Fibroblast of skin of left quadriceps (primary cell): ENCODE measurements at regions not wholly inside any gene's neighbourhood (a gene's known extent, or its start where the extent isn't known, plus 50 kb on each side); places are given as distances from the start of the nearest gene placed in this dataset.
"Not testable (repeated sequence)": the region's sequence is repeated elsewhere in the genome, so short reads cannot be mapped to it uniquely, and the experiment has no call there.

ENCODE experiments used
- DNase-seq, 2 experiments: peaks; one replicate each; pipeline ENCODE4 v3.0.0-alpha.2; 2013; ENCODE audit warnings: low read depth in 2 of 2

- peak; percentile 3 to 6 for DNase-seq
These were observed 170.4 kb downstream of the PTPRC start for GRCh38 chr1:198809247-198809646.

- no peak for DNase-seq
These were observed 172.6 kb downstream of the PTPRC start for GRCh38 chr1:198811449-198811848.

GRCh38 chr1:198823626-198824025 lies 184.8 kb downstream of the PTPRC start:
- DNase-seq, result no peak

GRCh38 chr1:198825254-198825653 lies 186.4 kb downstream of the PTPRC start:
- no peak for DNase-seq

GRCh38 chr1:198829356-198829755 lies 190.5 kb downstream of the PTPRC start:
- no peak for DNase-seq

- DNase-seq, result peak; percentile 9 to 17
These were observed 191.1 kb downstream of the PTPRC start for GRCh38 chr1:198829944-198830343.

GRCh38 chr1:198830412-198830811 lies 191.6 kb downstream of the PTPRC start:
- DNase-seq, result no peak

- DNase-seq, result no peak
These were observed 195.1 kb downstream of the PTPRC start for GRCh38 chr1:198833706-198834503.

GRCh38 chr1:198837278-198838021 lies 198.6 kb downstream of the PTPRC start:
- no peak for DNase-seq

GRCh38 chr1:198838022-198838342 lies 199.1 kb downstream of the PTPRC start:
- no peak for DNase-seq

GRCh38 chr1:198841477-198841876 lies 202.6 kb downstream of the PTPRC start:
- DNase-seq, result no peak

- no peak for DNase-seq
These were observed 203.8 kb downstream of the PTPRC start for GRCh38 chr1:198842686-198843085.

GRCh38 chr1:198845271-198845670 lies 206.4 kb downstream of the PTPRC start:
- DNase-seq, result no peak

- DNase-seq, result no peak
These were observed 207.0 kb downstream of the PTPRC start for GRCh38 chr1:198845851-198846250.

- no peak for DNase-seq
These were observed 207.7 kb downstream of the PTPRC start for GRCh38 chr1:198846556-198846955.

- no peak for DNase-seq
These were observed 209.4 kb downstream of the PTPRC start for GRCh38 chr1:198848206-198848605.

- DNase-seq, result no peak
These were observed 209.8 kb downstream of the PTPRC start for GRCh38 chr1:198848649-198849048.

GRCh38 chr1:198849093-198849492 lies 210.3 kb downstream of the PTPRC start:
- DNase-seq, result no peak

GRCh38 chr1:198850196-198850595 lies 211.4 kb downstream of the PTPRC start:
- no peak for DNase-seq

GRCh38 chr1:198850966-198851365 lies 212.1 kb downstream of the PTPRC start:
- DNase-seq, result not testable (repeated sequence)

GRCh38 chr1:198856601-198857000 lies 217.8 kb downstream of the PTPRC start:
- no peak for DNase-seq

GRCh38 chr1:198858033-198858432 lies 219.2 kb downstream of the PTPRC start:
- no peak for DNase-seq

GRCh38 chr1:198860371-198860770 lies 221.5 kb downstream of the PTPRC start:
- DNase-seq, result no peak
